HCT116 (cell line): ENCODE measurements at regions not wholly inside any gene's neighbourhood (a gene's known extent, or its start where the extent isn't known, plus 50 kb on each side); places are given as distances from the start of the nearest gene placed in this dataset.
A peak's percentile ranks its signal among the peaks of the same experiment; 100 is the strongest.

ENCODE experiments used
- ATAC-seq: fragments of 200-7000 bp; cut with Tn5 transposase; 2 replicates; pipeline ENCODE4 v1.9.1; 2020; ENCODE audit warnings: mild to moderate bottlenecking, moderate library complexity
- BruUV-seq: library from RNA; stranded (reverse); fragments of 400-500 nt; replicated peaks from 2 replicates; lab custom pipeline; 2021; lab: Mats Ljungman, UMichigan
- CTCF ChIA-PET: fragments of 300-600 bp; sonication (Branson Sonifier 250); formaldehyde crosslinking; loops from one replicate; lab custom pipeline; 2021; ENCODE audit warnings: antibody characterized with exemption; lab: Charles Lee
- POLR2A ChIA-PET: fragments of 300-600, 350-600 bp; sonication (Branson Sonifier 250); formaldehyde crosslinking; loops from one replicate; lab custom pipeline; 2021; ENCODE audit warnings: antibody characterized with exemption; lab: Charles Lee
- RAD21 ChIA-PET, 2 experiments: fragments of 300-600 bp; sonication (Branson Sonifier 250); formaldehyde crosslinking; loops; one replicate each; lab custom pipeline; 2023; ENCODE audit warnings: low total read pairs in 2 of 2; ENCODE audit not compliant: uncharacterized antibody in 2 of 2, unreplicated experiment in 2 of 2, low non-redundant PET in 1 of 2; lab: Charles Lee
- DNase-seq: peaks from one replicate; pipeline ENCODE4 v3.0.0-alpha.2; 2010; ENCODE audit warnings: low read depth, low spot score
- H2AFZ ChIP-seq: fragments of 200-600 bp; shearing (Covaris generic), sonication (generic); 2 replicates; pipeline ENCODE4 v1.6.1; 2017; ENCODE audit warnings: low read depth, mixed run types, mixed read lengths, antibody characterized with exemption, low read length; ENCODE audit not compliant: poor library complexity, severe bottlenecking
- H3K27ac ChIP-seq: 2 replicates; pipeline ENCODE4 v1.5.1; 2012; ENCODE audit warnings: low read depth, low read length
- H3K27me3 ChIP-seq: fragments of 200-600 bp; sonication (generic); 2 replicates; pipeline ENCODE4 v1.6.1; 2016; ENCODE audit warnings: mixed run types, low read length, mixed read lengths; ENCODE audit not compliant: insufficient read depth
- H3K36me3 ChIP-seq, 2 experiments: fragments of 200-500 bp in 1 of 2; fragments of 200-600 bp in 1 of 2; sonication (Bioruptor generic) in 1 of 2; sonication (generic) in 1 of 2; 2 replicates each; pipeline versions ENCODE4 v1.5.1 to v1.6.1; 2014 to 2016; ENCODE audit warnings: low read length in 2 of 2, inconsistent platforms in 1 of 2, mixed read lengths in 1 of 2, mixed run types in 1 of 2; ENCODE audit not compliant: insufficient read depth in 2 of 2, control insufficient read depth in 1 of 2
- H3K4me1 ChIP-seq, 2 experiments: fragments of 200-600 bp in 1 of 2; sonication (generic) in 1 of 2; 2 replicates each; pipeline versions ENCODE4 v1.5.1 to v1.6.1; 2012 to 2017; ENCODE audit warnings: low read length in 2 of 2, inconsistent platforms in 1 of 2, mild to moderate bottlenecking in 1 of 2, mixed read lengths in 1 of 2, mixed run types in 1 of 2, moderate library complexity in 1 of 2; ENCODE audit not compliant: insufficient read depth in 2 of 2, control insufficient read depth in 1 of 2
- H3K4me2 ChIP-seq: fragments of 200-600 bp; sonication (generic); 2 replicates; pipeline ENCODE4 v1.6.1; 2017; ENCODE audit warnings: mixed run types, low read length, mixed read lengths
- H3K4me3 ChIP-seq, 2 experiments: fragments of 200-600 bp in 1 of 2; sonication (generic) in 1 of 2; replicated peaks in 1 of 2; 2 replicates each; pipeline ENCODE4 v1.5.1; 2011 to 2016; ENCODE audit warnings: low read length in 2 of 2, control low read depth in 1 of 2, low read depth in 1 of 2, mild to moderate bottlenecking in 1 of 2, mixed read lengths in 1 of 2, mixed run types in 1 of 2
- H3K79me2 ChIP-seq: fragments of 200-600 bp; sonication (generic); 2 replicates; pipeline ENCODE4 v1.6.1; 2017; ENCODE audit warnings: mild to moderate bottlenecking, mixed run types, low read length, moderate library complexity, mixed read lengths; ENCODE audit not compliant: insufficient read depth
- H3K9ac ChIP-seq: fragments of 200-600 bp; sonication (generic); 2 replicates; pipeline ENCODE4 v1.6.1; 2016; ENCODE audit warnings: low read length, mixed read lengths
- H3K9me2 ChIP-seq: fragments of 200-600 bp; sonication (generic), shearing (Covaris generic); 2 replicates; pipeline ENCODE4 v1.6.1; 2017; ENCODE audit warnings: mixed run types, mild to moderate bottlenecking, moderate library complexity; ENCODE audit not compliant: insufficient read depth
- H3K9me3 ChIP-seq, 2 experiments: fragments of 200-500 bp in 1 of 2; fragments of 200-600 bp in 1 of 2; sonication (Bioruptor generic) in 1 of 2; sonication (generic) in 1 of 2; 2 replicates each; pipeline ENCODE4 v1.6.1; 2014 to 2017; ENCODE audit warnings: low read length in 2 of 2, mixed read lengths in 2 of 2, inconsistent platforms in 1 of 2, low read depth in 1 of 2, mild to moderate bottlenecking in 1 of 2, mixed run types in 1 of 2, moderate library complexity in 1 of 2; ENCODE audit not compliant: control insufficient read depth in 1 of 2, insufficient read depth in 1 of 2
- H4K20me1 ChIP-seq: fragments of 200-600 bp; sonication (generic), shearing (Covaris generic); 2 replicates; pipeline ENCODE4 v1.6.1; 2017; ENCODE audit warnings: mixed run types, mild to moderate bottlenecking, moderate library complexity; ENCODE audit not compliant: insufficient read depth
- ATF3 ChIP-seq: IDR thresholded peaks from 2 replicates; pipeline ENCODE4 v1.6.1; 2012
- CEBPB ChIP-seq: IDR thresholded peaks from 2 replicates; pipeline ENCODE4 v1.6.1; 2012; ENCODE audit warnings: low read depth
- CTCF ChIP-seq, 3 experiments: fragments of 200-600 bp in 1 of 3; sonication (generic) in 1 of 3; IDR thresholded peaks in 2 of 3; conservative IDR thresholded peaks in 1 of 3; 2 replicates each; pipeline ENCODE4 v1.5.1; 2012 to 2017; ENCODE audit warnings: low read depth in 2 of 3, low read length in 2 of 3, antibody characterized with exemption in 1 of 3, borderline replicate concordance in 1 of 3, control low read depth in 1 of 3, mild to moderate bottlenecking in 1 of 3, mixed read lengths in 1 of 3, mixed run types in 1 of 3, moderate library complexity in 1 of 3; ENCODE audit not compliant: insufficient read depth in 1 of 3
- EGR1 ChIP-seq: IDR thresholded peaks from 2 replicates; pipeline ENCODE4 v1.6.1; 2012; ENCODE audit warnings: low read depth
- EZH2 ChIP-seq: fragments of 200-600 bp; sonication (generic); IDR thresholded peaks from 2 replicates; pipeline ENCODE4 v1.6.1; 2017; ENCODE audit warnings: antibody characterized with exemption, mixed run types
- MAX ChIP-seq: IDR thresholded peaks from 2 replicates; pipeline ENCODE4 v1.6.1; 2012
- YY1 ChIP-seq: IDR thresholded peaks from 2 replicates; pipeline ENCODE4 v1.6.1; 2011; ENCODE audit warnings: low read length, low read depth, moderate library complexity, mild to moderate bottlenecking; ENCODE audit not compliant: insufficient replicate concordance; ENCODE audit errors: extremely low read depth
- intact Hi-C: fragments of 100-400 bp; cut with micrococcal nuclease; formaldehyde crosslinking; loops from 2 replicates; pipeline ENCODE4 v1.10.0; 2022

GRCh38 chr6:134379076-134379475 is 61.2 kb upstream of the SGK1 start (continued):
- TF ChIP-seq MAX, result no peak

GRCh38 chr6:134378426-134378825 is 60.5 kb upstream of the SGK1 start:
- no peak for DNase-seq
- TF ChIP-seq EGR1 (no peak), YY1 (no peak), CTCF (IDR thresholded peaks at IDR 0.05 in 2 of 3, conservative IDR thresholded peaks at IDR 0.05 in 1 of 3; ENCODE audit: borderline replicate concordance in 1 of 3, insufficient read depth in 1 of 3, low read depth in 2 of 3, low read length in 2 of 3) (no peak), EZH2 (no peak), MAX (no peak), ATF3 (no peak), CEBPB (no peak)
- Histone ChIP-seq H4K20me1 (no peaks in the 10 kb centered on the region), H3K36me3 (no peaks in the 10 kb centered on the region), H3K4me2 (peak overlapping the region; percentile 52), H3K27me3 (no peaks in the 10 kb centered on the region), H3K9me3 (no peaks in the 10 kb centered on the region), H2AFZ (peak overlapping the region; percentile 94), H3K9me2 (no peaks in the 10 kb centered on the region), H3K27ac (no peak overlapping the region), H3K4me1 (peaks cover 10 to 15% of the 10 kb centered on the region in 2 experiments; a peak in 3 of 4 replicates), H3K9ac (no peak overlapping the region), H3K79me2 (no peaks in the 10 kb centered on the region), H3K4me3 (no peak overlapping the region)
- POLR2A ChIA-PET, result no interaction called here
- CTCF ChIA-PET, result no interaction called here
- intact Hi-C loops, result no loop called here
- no peak for ATAC-seq
- BruUV-seq, result no TSS peak
- RAD21 ChIA-PET, result no interaction called here
